Fibroblast of villous mesenchyme (primary cell): ENCODE measurements at regions not wholly inside any gene's neighbourhood (a gene's known extent, or its start where the extent isn't known, plus 50 kb on each side); places are given as distances from the start of the nearest gene placed in this dataset.

Experiments
- DNase-seq: peaks from one replicate; pipeline ENCODE4 v3.0.0-alpha.2; 2010; ENCODE audit warnings: low read depth
- H3K4me3 ChIP-seq: 2 replicates; pipeline ENCODE4 v1.5.1; 2011; ENCODE audit warnings: low read depth, mild to moderate bottlenecking, low read length
- TF ChIP-seq, protein P1 (sequence below): IDR thresholded peaks from 2 replicates; pipeline ENCODE4 v1.5.1; 2012; ENCODE audit warnings: low read depth, mild to moderate bottlenecking, low read length; ENCODE audit not compliant: insufficient read depth

- DNase-seq = no peak
- TF ChIP-seq, protein P1, sequence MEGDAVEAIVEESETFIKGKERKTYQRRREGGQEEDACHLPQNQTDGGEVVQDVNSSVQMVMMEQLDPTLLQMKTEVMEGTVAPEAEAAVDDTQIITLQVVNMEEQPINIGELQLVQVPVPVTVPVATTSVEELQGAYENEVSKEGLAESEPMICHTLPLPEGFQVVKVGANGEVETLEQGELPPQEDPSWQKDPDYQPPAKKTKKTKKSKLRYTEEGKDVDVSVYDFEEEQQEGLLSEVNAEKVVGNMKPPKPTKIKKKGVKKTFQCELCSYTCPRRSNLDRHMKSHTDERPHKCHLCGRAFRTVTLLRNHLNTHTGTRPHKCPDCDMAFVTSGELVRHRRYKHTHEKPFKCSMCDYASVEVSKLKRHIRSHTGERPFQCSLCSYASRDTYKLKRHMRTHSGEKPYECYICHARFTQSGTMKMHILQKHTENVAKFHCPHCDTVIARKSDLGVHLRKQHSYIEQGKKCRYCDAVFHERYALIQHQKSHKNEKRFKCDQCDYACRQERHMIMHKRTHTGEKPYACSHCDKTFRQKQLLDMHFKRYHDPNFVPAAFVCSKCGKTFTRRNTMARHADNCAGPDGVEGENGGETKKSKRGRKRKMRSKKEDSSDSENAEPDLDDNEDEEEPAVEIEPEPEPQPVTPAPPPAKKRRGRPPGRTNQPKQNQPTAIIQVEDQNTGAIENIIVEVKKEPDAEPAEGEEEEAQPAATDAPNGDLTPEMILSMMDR = no peak
- H3K4me3 ChIP-seq = no peak overlapping the region
Observed at GRCh38 chr10:129274748-129275474, 192.1 kb upstream of the MGMT start.

DNA sequence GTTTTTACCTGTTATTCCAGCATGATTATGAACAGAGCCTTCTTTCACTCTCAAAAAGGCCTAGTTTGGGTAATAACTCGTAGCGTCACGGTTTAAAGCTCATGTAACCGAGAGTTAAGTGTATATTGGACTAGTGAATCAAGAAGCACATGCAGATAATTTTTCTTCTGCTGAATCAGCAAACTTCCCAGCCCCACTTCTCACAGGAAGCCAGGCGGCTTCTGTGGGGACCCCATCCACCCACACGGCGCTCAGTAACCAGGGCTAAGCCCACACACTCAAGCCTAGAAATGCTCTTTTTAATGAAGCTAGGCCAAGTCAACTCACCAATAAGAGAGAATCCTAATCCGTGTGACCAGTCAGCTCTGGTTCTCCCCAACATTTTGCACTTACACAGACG, 191.2 kb upstream of the MGMT start:
- DNase-seq = no peak
- H3K4me3 ChIP-seq = no peak overlapping the region
- TF ChIP-seq, protein P1 = no peak

DNA sequence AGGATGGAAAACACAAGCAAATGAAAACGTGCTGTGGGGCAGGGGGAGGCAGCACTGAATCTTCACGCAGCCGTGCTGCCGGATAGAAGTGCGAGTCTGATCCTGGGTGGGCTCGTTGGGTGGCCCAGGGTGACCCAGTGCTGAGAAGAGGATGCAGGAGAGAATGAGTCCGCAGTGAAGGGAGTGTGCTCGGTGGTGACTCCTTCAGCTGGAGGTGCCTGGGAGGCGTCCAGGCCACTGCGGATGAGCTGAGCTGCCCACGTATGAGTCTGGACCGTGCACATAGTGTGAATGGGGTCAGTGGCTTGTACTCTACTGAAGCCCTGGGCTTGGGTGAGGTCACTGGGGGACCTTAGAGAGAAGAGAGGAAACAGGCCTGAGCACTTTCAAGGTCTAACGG, 190.0 kb upstream of the MGMT start:
- H3K4me3 ChIP-seq = no peak overlapping the region
- no peak for DNase-seq
- TF ChIP-seq, protein P1 = no peak

GRCh38 chr10:129277841-129278240, 189.2 kb upstream of the MGMT start:
- no peak for DNase-seq
- TF ChIP-seq, protein P1 = no peak
- no peak overlapping the region for H3K4me3 ChIP-seq

GRCh38 chr10:129278686-129279085, 188.4 kb upstream of the MGMT start:
- TF ChIP-seq, protein P1 = no peak
- DNase-seq = no peak
- no peak overlapping the region for H3K4me3 ChIP-seq

GRCh38 chr10:129279446-129280154, 187.4 kb upstream of the MGMT start:
- H3K4me3 ChIP-seq = no peak overlapping the region
- no peak for DNase-seq
- TF ChIP-seq, protein P1 = no peak
